Endodermal cell (in vitro differentiated cells): ENCODE measurements at regions not wholly inside any gene's neighbourhood (a gene's known extent, or its start where the extent isn't known, plus 50 kb on each side); places are given as distances from the start of the nearest gene placed in this dataset.

Experiments used
- DNase-seq: peaks from one replicate; pipeline ENCODE4 v3.0.0-alpha.2; 2017
- H3K27ac ChIP-seq: 2 replicates; pipeline ENCODE4 v1.5.1; 2013; ENCODE audit warnings: mild to moderate bottlenecking, low read depth, low read length, moderate library complexity
- H3K27me3 ChIP-seq: 2 replicates; pipeline ENCODE4 v1.6.1; 2013; ENCODE audit warnings: mild to moderate bottlenecking, low read length, moderate library complexity; ENCODE audit not compliant: insufficient read depth, control insufficient read depth, poor library complexity, severe bottlenecking
- H3K36me3 ChIP-seq: 2 replicates; pipeline ENCODE4 v1.7.0; 2013; ENCODE audit warnings: mild to moderate bottlenecking, low read length, moderate library complexity; ENCODE audit not compliant: control insufficient read depth, insufficient read depth
- H3K4me1 ChIP-seq: one replicate; pipeline ENCODE4 v1.7.0; 2013; ENCODE audit warnings: low read length; ENCODE audit not compliant: control insufficient read depth, insufficient read depth
- H3K4me3 ChIP-seq: 2 replicates; pipeline ENCODE4 v1.5.1; 2013; ENCODE audit warnings: mild to moderate bottlenecking, low read length, moderate library complexity
- H3K9ac ChIP-seq: 2 replicates; pipeline ENCODE4 v1.6.1; 2013; ENCODE audit warnings: mild to moderate bottlenecking, low read length, moderate library complexity; ENCODE audit not compliant: poor library complexity, severe bottlenecking; ENCODE audit errors: extremely low read depth
- H3K9me3 ChIP-seq: 2 replicates; pipeline ENCODE4 v1.6.1; 2013; ENCODE audit warnings: mild to moderate bottlenecking, low read length, moderate library complexity; ENCODE audit not compliant: control insufficient read depth
- H3K27ac Mint-ChIP-seq: 2 replicates; pipeline ENCODE4 v1.8.0; 2020; ENCODE audit warnings: mixed read lengths
- H3K27me3 Mint-ChIP-seq: 2 replicates; pipeline ENCODE4 v1.8.0; 2021; ENCODE audit warnings: mild to moderate bottlenecking, mixed read lengths; ENCODE audit not compliant: insufficient read depth
- H3K36me3 Mint-ChIP-seq: 2 replicates; pipeline ENCODE4 v1.8.0; 2020; ENCODE audit warnings: low read depth, mixed read lengths
- H3K4me1 Mint-ChIP-seq: 2 replicates; pipeline ENCODE4 v1.8.0; 2020; ENCODE audit warnings: mixed read lengths
- H3K4me3 Mint-ChIP-seq: 2 replicates; pipeline ENCODE4 v1.8.0; 2020; ENCODE audit warnings: mild to moderate bottlenecking, moderate library complexity, mixed read lengths
- H3K9me3 Mint-ChIP-seq: 2 replicates; pipeline ENCODE4 v1.8.0; 2020; ENCODE audit warnings: mild to moderate bottlenecking, mixed read lengths
- WGBS, 2 experiments: methylation state at CpG; one replicate each; pipeline versions ENCODE4 v1.1.5 to v1.1.7; 2013; ENCODE audit warnings: missing lambda C conversion rate in 2 of 2, mixed read lengths in 1 of 2; ENCODE audit not compliant: insufficient coverage in 1 of 2, insufficient read length in 1 of 2; 5-methylcytosine and 5-hydroxymethylcytosine counted together
- TF ChIP-seq, protein P1 (sequence below): fragments of 200-600 bp; sonication (generic); conservative IDR thresholded peaks from 2 replicates; pipeline ENCODE4 v1.5.0; 2021; ENCODE audit warnings: antibody characterized with exemption, mild to moderate bottlenecking

DNA sequence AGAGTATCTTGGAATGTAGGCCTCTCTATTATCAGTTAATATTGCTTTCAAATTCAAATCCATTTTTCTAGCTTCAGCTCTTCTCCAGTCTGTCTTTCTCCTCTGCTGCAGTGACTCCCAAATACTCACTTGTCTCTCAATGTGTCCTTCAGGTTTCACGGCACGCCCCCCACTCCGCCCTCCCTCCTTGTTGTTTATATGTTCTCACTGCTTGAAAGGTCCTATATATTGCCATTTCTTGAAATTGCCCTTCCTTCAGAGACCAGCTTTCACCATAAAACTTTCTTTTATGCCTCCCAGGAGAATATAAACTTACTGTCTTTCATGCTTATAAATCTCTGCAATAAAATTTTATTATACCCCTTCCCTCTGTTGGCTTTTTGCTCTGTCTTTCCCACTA, 668.2 kb downstream of the CCSER2 start:
- Histone ChIP-seq H3K36me3 (no peaks in the 10 kb centered on the region), H3K4me3 (no peak overlapping the region), H3K9ac (no peak overlapping the region), H3K9me3 (peaks cover 6% of the 10 kb centered on the region), H3K27ac (no peak overlapping the region), H3K4me1 (peaks cover 8% of the 10 kb centered on the region), H3K27me3 (no peaks in the 10 kb centered on the region)
- no peak overlapping the region for H3K27ac Mint-ChIP-seq
- peaks cover 30% of the 10 kb centered on the region for H3K4me1 Mint-ChIP-seq
- 95 to 100% methylated on average over 3 of the region's 3 CpGs for WGBS, 2 experiments
- DNase-seq: no peak
- H3K4me3 Mint-ChIP-seq: no peak overlapping the region
- TF ChIP-seq, protein P1, sequence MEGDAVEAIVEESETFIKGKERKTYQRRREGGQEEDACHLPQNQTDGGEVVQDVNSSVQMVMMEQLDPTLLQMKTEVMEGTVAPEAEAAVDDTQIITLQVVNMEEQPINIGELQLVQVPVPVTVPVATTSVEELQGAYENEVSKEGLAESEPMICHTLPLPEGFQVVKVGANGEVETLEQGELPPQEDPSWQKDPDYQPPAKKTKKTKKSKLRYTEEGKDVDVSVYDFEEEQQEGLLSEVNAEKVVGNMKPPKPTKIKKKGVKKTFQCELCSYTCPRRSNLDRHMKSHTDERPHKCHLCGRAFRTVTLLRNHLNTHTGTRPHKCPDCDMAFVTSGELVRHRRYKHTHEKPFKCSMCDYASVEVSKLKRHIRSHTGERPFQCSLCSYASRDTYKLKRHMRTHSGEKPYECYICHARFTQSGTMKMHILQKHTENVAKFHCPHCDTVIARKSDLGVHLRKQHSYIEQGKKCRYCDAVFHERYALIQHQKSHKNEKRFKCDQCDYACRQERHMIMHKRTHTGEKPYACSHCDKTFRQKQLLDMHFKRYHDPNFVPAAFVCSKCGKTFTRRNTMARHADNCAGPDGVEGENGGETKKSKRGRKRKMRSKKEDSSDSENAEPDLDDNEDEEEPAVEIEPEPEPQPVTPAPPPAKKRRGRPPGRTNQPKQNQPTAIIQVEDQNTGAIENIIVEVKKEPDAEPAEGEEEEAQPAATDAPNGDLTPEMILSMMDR: no peak
- H3K9me3 Mint-ChIP-seq: peaks cover 6% of the 10 kb centered on the region
- H3K27me3 Mint-ChIP-seq: peaks cover 13% of the 10 kb centered on the region
- no peaks in the 10 kb centered on the region for H3K36me3 Mint-ChIP-seq

DNA sequence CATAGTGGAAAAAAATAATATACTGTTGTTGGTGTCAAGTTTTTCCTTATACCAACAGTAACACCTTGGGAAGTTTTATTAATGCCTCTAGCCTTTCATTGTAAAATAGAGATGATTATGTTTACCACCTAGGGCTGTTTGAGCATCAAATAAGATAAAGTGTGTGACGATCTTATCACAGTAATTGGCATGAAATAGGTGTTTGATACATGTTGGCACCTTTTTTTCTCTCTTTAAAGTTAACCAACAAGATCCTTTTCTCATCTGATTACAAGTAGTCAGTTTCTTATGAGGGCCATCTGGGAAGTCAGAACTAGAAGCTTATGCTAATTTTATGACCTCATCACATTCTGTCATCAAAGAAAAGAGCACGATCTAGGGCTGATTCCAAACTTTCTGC, 669.5 kb downstream of the CCSER2 start:
- no peaks in the 10 kb centered on the region for H3K36me3 ChIP-seq
- H3K27me3 ChIP-seq: no peaks in the 10 kb centered on the region
- Mint-ChIP-seq H3K36me3 (no peaks in the 10 kb centered on the region), H3K27me3 (peaks cover 14% of the 10 kb centered on the region), H3K4me1 (peaks cover 30% of the 10 kb centered on the region), H3K27ac (no peak overlapping the region), H3K9me3 (peaks cover 6% of the 10 kb centered on the region), H3K4me3 (no peak overlapping the region)
- H3K4me1 ChIP-seq: peaks cover 8% of the 10 kb centered on the region
- H3K9ac ChIP-seq: no peak overlapping the region
- H3K27ac ChIP-seq: no peak overlapping the region
- TF ChIP-seq, protein P1: no peak
- 77 to 83% methylated on average over 1 to 2 of the region's 2 CpGs for WGBS, 2 experiments
- peaks cover 6% of the 10 kb centered on the region for H3K9me3 ChIP-seq
- H3K4me3 ChIP-seq: no peak overlapping the region
- DNase-seq: no peak

DNA sequence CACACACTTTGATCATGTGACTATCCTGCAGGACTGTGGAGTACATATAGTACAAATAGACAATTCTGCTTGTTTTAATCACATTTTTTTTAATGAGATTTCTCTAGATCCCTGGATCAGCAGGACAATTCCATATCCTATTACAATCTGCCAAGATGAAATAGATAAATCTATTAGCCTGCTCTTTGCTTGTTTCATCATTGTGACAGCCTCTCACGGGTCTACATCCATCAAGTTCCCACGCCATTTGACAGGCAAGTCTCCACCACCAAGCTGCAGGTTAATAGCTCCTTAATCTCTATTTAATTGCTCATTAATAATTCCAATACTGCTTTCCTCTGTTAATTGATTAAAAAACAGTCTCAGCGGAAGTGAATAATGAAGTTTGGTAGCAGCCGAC, 671.5 kb downstream of the CCSER2 start:
- Histone ChIP-seq H3K27ac (no peak overlapping the region), H3K27me3 (no peaks in the 10 kb centered on the region), H3K4me3 (no peak overlapping the region), H3K9me3 (peaks cover 5% of the 10 kb centered on the region), H3K9ac (no peak overlapping the region), H3K36me3 (no peaks in the 10 kb centered on the region), H3K4me1 (peaks cover 8% of the 10 kb centered on the region)
- H3K36me3 Mint-ChIP-seq: no peaks in the 10 kb centered on the region
- H3K4me1 Mint-ChIP-seq: peaks cover 25% of the 10 kb centered on the region
- TF ChIP-seq, protein P1: no peak
- DNase-seq: no peak
- no peak overlapping the region for H3K27ac Mint-ChIP-seq
- H3K4me3 Mint-ChIP-seq: no peak overlapping the region
- peaks cover 3% of the 10 kb centered on the region for H3K9me3 Mint-ChIP-seq
- 87% methylated on average over 2 to 4 of the region's 4 CpGs for WGBS, 2 experiments
- H3K27me3 Mint-ChIP-seq: peaks cover 19% of the 10 kb centered on the region
